K562 (cell line): ENCODE measurements at regions not wholly inside any gene's neighbourhood (a gene's known extent, or its start where the extent isn't known, plus 50 kb on each side); places are given as distances from the start of the nearest gene placed in this dataset.
A peak's percentile ranks its signal among the peaks of the same experiment; 100 is the strongest.

Experiments used
- ARID1B ChIP-seq: fragments of 450-650 bp; IDR thresholded peaks from 2 replicates; pipeline ENCODE4 v1.6.1; 2016; ENCODE audit warnings: antibody characterized with exemption, mild to moderate bottlenecking, inconsistent platforms
- DACH1 ChIP-seq: fragments of 450-650 bp; IDR thresholded peaks from 2 replicates; pipeline ENCODE4 v1.6.1; 2018; ENCODE audit not compliant: partially characterized antibody
- DIDO1 ChIP-seq: fragments of 450-650 bp; IDR thresholded peaks from 2 replicates; pipeline ENCODE4 v1.6.1; 2016; ENCODE audit warnings: low read depth, missing biosample characterization, missing genetic modification characterization
- DLX4 ChIP-seq: fragments of 250-450 bp; sonication (Bioruptor Pico); IDR thresholded peaks from 2 replicates; pipeline ENCODE4 v1.6.1; 2021; ENCODE audit warnings: mild to moderate bottlenecking
- EHMT2 ChIP-seq: fragments of 450-650 bp; IDR thresholded peaks from 2 replicates; pipeline ENCODE4 v1.6.1; 2018; ENCODE audit warnings: antibody characterized with exemption
- ELK1 ChIP-seq: sonication (generic); formaldehyde crosslinking; IDR thresholded peaks from 2 replicates; pipeline ENCODE4 v1.8.1; 2022; ENCODE audit warnings: missing genetic modification reagents
- HEY1 ChIP-seq: fragments of 250-450 bp; sonication (Bioruptor Pico); IDR thresholded peaks from 2 replicates; pipeline ENCODE4 v1.5.0; 2020; ENCODE audit warnings: mild to moderate bottlenecking, moderate library complexity, borderline replicate concordance
- HMGN3 ChIP-seq: IDR thresholded peaks from 2 replicates; pipeline ENCODE4 v1.6.1; 2011; ENCODE audit warnings: borderline replicate concordance, low read depth, mild to moderate bottlenecking, mixed read lengths, low read length; ENCODE audit not compliant: insufficient read length; ENCODE audit errors: extremely low read depth
- MEF2A ChIP-seq: IDR thresholded peaks from 2 replicates; pipeline ENCODE4 v1.6.1; 2011; ENCODE audit warnings: low read depth, mild to moderate bottlenecking, low read length, moderate library complexity; ENCODE audit not compliant: control insufficient read depth
- NCOA1 ChIP-seq: fragments of 450-650 bp; IDR thresholded peaks from 2 replicates; pipeline ENCODE4 v1.6.1; 2016; ENCODE audit warnings: low read depth
- NCOA4 ChIP-seq: fragments of 450-650 bp; IDR thresholded peaks from 2 replicates; pipeline ENCODE4 v1.6.1; 2018; ENCODE audit warnings: mild to moderate bottlenecking; ENCODE audit not compliant: partially characterized antibody
- RBM39 ChIP-seq: fragments of 200-400 bp; formaldehyde crosslinking; optimal IDR thresholded peaks from 2 replicates; pipeline ENCODE3; 2018; ENCODE audit warnings: low read depth, low read length
- SMARCA4 ChIP-seq: fragments of 450-650 bp; IDR thresholded peaks from 2 replicates; pipeline ENCODE4 v1.6.1; 2016
- ZNF592 ChIP-seq: fragments of 450-650 bp; IDR thresholded peaks from 2 replicates; pipeline ENCODE4 v1.6.1; 2017; ENCODE audit warnings: antibody characterized with exemption, mild to moderate bottlenecking
- TF ChIP-seq, protein P1 (sequence below): fragments of 250-450 bp; sonication (Bioruptor Pico); IDR thresholded peaks from 2 replicates; pipeline ENCODE4 v1.4.0; 2020; ENCODE audit warnings: borderline replicate concordance
- TF ChIP-seq, protein P2 (sequence below): fragments of 250-450 bp; sonication (Bioruptor Pico); IDR thresholded peaks from 2 replicates; pipeline ENCODE4 v1.9.0; 2021; ENCODE audit warnings: mild to moderate bottlenecking
- TF ChIP-seq, protein P3 (sequence below): fragments of 250-450 bp; sonication (Bioruptor Pico); IDR thresholded peaks from 2 replicates; pipeline ENCODE4 v1.5.0; 2021; ENCODE audit warnings: mild to moderate bottlenecking, borderline replicate concordance

GRCh38 chr15:95919460-95919859, 411.0 kb upstream of the NR2F2 start (continued):
- TF ChIP-seq, protein P1, sequence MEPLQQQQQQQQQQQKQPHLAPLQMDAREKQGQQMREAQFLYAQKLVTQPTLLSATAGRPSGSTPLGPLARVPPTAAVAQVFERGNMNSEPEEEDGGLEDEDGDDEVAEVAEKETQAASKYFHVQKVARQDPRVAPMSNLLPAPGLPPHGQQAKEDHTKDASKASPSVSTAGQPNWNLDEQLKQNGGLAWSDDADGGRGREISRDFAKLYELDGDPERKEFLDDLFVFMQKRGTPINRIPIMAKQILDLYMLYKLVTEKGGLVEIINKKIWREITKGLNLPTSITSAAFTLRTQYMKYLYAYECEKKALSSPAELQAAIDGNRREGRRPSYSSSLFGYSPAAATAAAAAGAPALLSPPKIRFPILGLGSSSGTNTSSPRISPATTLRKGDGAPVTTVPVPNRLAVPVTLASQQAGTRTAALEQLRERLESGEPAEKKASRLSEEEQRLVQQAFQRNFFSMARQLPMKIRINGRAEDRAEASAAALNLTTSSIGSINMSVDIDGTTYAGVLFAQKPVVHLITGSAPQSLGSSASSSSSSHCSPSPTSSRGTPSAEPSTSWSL (CRISPR knock-in tag): no peak
- TF ChIP-seq HMGN3 (no peak), EHMT2 (peak; percentile 68), RBM39 (no peak), NCOA1 (no peak), SMARCA4 (peak; percentile 78), DACH1 (peak; percentile 48), MEF2A (no peak), DIDO1 (tag) (no peak), ZNF592 (no peak), ARID1B (peak; percentile 73), HEY1 (CRISPR knock-in tag) (no peak), DLX4 (CRISPR knock-in tag) (no peak), ELK1 (CRISPR knock-in tag) (no peak), NCOA4 (no peak)
- TF ChIP-seq, protein P2, sequence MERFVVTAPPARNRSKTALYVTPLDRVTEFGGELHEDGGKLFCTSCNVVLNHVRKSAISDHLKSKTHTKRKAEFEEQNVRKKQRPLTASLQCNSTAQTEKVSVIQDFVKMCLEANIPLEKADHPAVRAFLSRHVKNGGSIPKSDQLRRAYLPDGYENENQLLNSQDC (CRISPR knock-in tag): no peak
- TF ChIP-seq, protein P3, sequence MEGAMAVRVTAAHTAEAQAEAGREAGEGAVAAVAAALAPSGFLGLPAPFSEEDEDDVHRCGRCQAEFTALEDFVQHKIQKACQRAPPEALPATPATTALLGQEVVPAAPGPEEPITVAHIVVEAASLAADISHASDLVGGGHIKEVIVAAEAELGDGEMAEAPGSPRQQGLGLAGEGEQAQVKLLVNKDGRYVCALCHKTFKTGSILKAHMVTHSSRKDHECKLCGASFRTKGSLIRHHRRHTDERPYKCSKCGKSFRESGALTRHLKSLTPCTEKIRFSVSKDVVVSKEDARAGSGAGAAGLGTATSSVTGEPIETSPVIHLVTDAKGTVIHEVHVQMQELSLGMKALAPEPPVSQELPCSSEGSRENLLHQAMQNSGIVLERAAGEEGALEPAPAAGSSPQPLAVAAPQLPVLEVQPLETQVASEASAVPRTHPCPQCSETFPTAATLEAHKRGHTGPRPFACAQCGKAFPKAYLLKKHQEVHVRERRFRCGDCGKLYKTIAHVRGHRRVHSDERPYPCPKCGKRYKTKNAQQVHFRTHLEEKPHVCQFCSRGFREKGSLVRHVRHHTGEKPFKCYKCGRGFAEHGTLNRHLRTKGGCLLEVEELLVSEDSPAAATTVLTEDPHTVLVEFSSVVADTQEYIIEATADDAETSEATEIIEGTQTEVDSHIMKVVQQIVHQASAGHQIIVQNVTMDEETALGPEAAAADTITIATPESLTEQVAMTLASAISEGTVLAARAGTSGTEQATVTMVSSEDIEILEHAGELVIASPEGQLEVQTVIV (CRISPR knock-in tag): no peak
